ENCODE measurements at regions not wholly inside any gene's neighbourhood (a gene's known extent, or its start where the extent isn't known, plus 50 kb on each side); places are given as distances from the start of the nearest gene placed in this dataset.
A peak's percentile ranks its signal among the peaks of the same experiment; 100 is the strongest.

GRCh38 chr3:35044190-35044589, 595.1 kb upstream of the ARPP21 start:
- WGBS = 57% methylated on average over 1 of the region's 1 CpG
- Histone ChIP-seq H3K4me1 (ENCODE audit: control insufficient read depth in 2 of 2, insufficient read depth in 2 of 2, low read length in 2 of 2) (peaks cover 3 to 7% of the 10 kb centered on the region in 2 donors), H3K4me3 (ENCODE audit: low read length in 2 of 2) (no peak overlapping the region), H3K27me3 (ENCODE audit: control insufficient read depth in 2 of 2, insufficient read depth in 1 of 2, low read length in 1 of 2) (no peaks in the 10 kb centered on the region), H3K9me3 (ENCODE audit: control insufficient read depth in 2 of 2, insufficient read depth in 1 of 2, low read length in 1 of 2) (no peaks in the 10 kb centered on the region), H3K36me3 (ENCODE audit: control insufficient read depth in 2 of 2, insufficient read depth in 2 of 2, low read length in 1 of 2) (no peaks in the 10 kb centered on the region), H3K27ac (ENCODE audit: low read depth in 1 of 2, low read length in 1 of 2) (no peak overlapping the region)
- DNase-seq (ENCODE audit: low read depth in 6 of 9, low spot score in 9 of 9) = peak; percentile 14 to 65 (median 37)

GRCh38 chr3:35045118-35045517, 594.2 kb upstream of the ARPP21 start:
- Histone ChIP-seq H3K36me3 (ENCODE audit: control insufficient read depth in 2 of 2, insufficient read depth in 2 of 2, low read length in 1 of 2) (no peaks in the 10 kb centered on the region), H3K4me1 (ENCODE audit: control insufficient read depth in 2 of 2, insufficient read depth in 2 of 2, low read length in 2 of 2) (peaks cover 3 to 7% of the 10 kb centered on the region in 2 donors), H3K9me3 (ENCODE audit: control insufficient read depth in 2 of 2, insufficient read depth in 1 of 2, low read length in 1 of 2) (no peaks in the 10 kb centered on the region), H3K27ac (ENCODE audit: low read depth in 1 of 2, low read length in 1 of 2) (no peak overlapping the region), H3K27me3 (ENCODE audit: control insufficient read depth in 2 of 2, insufficient read depth in 1 of 2, low read length in 1 of 2) (no peaks in the 10 kb centered on the region), H3K4me3 (ENCODE audit: low read length in 2 of 2) (no peak overlapping the region)
- no peak for DNase-seq (ENCODE audit: low read depth in 6 of 9, low spot score in 9 of 9)
- WGBS = 97% methylated on average over 2 of the region's 2 CpGs

GRCh38 chr3:35064761-35065160, 574.6 kb upstream of the ARPP21 start:
- peak in 1 of 9 donors; percentile 2 for DNase-seq (ENCODE audit: low read depth in 6 of 9, low spot score in 9 of 9)
- 89% methylated on average over 5 of the region's 5 CpGs for WGBS
- Histone ChIP-seq H3K9me3 (ENCODE audit: control insufficient read depth in 2 of 2, insufficient read depth in 1 of 2, low read length in 1 of 2) (no peaks in the 10 kb centered on the region), H3K27me3 (ENCODE audit: control insufficient read depth in 2 of 2, insufficient read depth in 1 of 2, low read length in 1 of 2) (no peaks in the 10 kb centered on the region), H3K27ac (ENCODE audit: low read depth in 1 of 2, low read length in 1 of 2) (no peak overlapping the region), H3K4me1 (ENCODE audit: control insufficient read depth in 2 of 2, insufficient read depth in 2 of 2, low read length in 2 of 2) (no peaks in the 10 kb centered on the region), H3K36me3 (ENCODE audit: control insufficient read depth in 2 of 2, insufficient read depth in 2 of 2, low read length in 1 of 2) (no peaks in the 10 kb centered on the region), H3K4me3 (ENCODE audit: low read length in 2 of 2) (no peak overlapping the region)

- H3K36me3 ChIP-seq (ENCODE audit: control insufficient read depth in 2 of 2, insufficient read depth in 2 of 2, low read length in 1 of 2) = no peaks in the 10 kb centered on the region
- H3K27me3 ChIP-seq (ENCODE audit: control insufficient read depth in 2 of 2, insufficient read depth in 1 of 2, low read length in 1 of 2) = no peaks in the 10 kb centered on the region
- no peaks in the 10 kb centered on the region for H3K4me1 ChIP-seq (ENCODE audit: control insufficient read depth in 2 of 2, insufficient read depth in 2 of 2, low read length in 2 of 2)
- H3K4me3 ChIP-seq (ENCODE audit: low read length in 2 of 2) = no peak overlapping the region
- WGBS = 100% methylated on average over 1 of the region's 1 CpG
- H3K27ac ChIP-seq (ENCODE audit: low read depth in 1 of 2, low read length in 1 of 2) = no peak overlapping the region
- H3K9me3 ChIP-seq (ENCODE audit: control insufficient read depth in 2 of 2, insufficient read depth in 1 of 2, low read length in 1 of 2) = no peaks in the 10 kb centered on the region
- DNase-seq (ENCODE audit: low read depth in 6 of 9, low spot score in 9 of 9) = no peak
Measured at GRCh38 chr3:35065891-35066290, 573.4 kb upstream of the ARPP21 start.

- no peak overlapping the region for H3K27ac ChIP-seq (ENCODE audit: low read depth in 1 of 2, low read length in 1 of 2)
- H3K27me3 ChIP-seq (ENCODE audit: control insufficient read depth in 2 of 2, insufficient read depth in 1 of 2, low read length in 1 of 2) = no peaks in the 10 kb centered on the region
- H3K9me3 ChIP-seq (ENCODE audit: control insufficient read depth in 2 of 2, insufficient read depth in 1 of 2, low read length in 1 of 2) = no peaks in the 10 kb centered on the region
- H3K4me1 ChIP-seq (ENCODE audit: control insufficient read depth in 2 of 2, insufficient read depth in 2 of 2, low read length in 2 of 2) = no peaks in the 10 kb centered on the region
- H3K36me3 ChIP-seq (ENCODE audit: control insufficient read depth in 2 of 2, insufficient read depth in 2 of 2, low read length in 1 of 2) = no peaks in the 10 kb centered on the region
- whole genome bisulfite sequencing = 97% methylated on average over 7 of the region's 7 CpGs
- no peak for DNase-seq (ENCODE audit: low read depth in 6 of 9, low spot score in 9 of 9)
- no peak overlapping the region for H3K4me3 ChIP-seq (ENCODE audit: low read length in 2 of 2)
Measured at GRCh38 chr3:35067750-35068149, 571.6 kb upstream of the ARPP21 start.

GRCh38 chr3:35070088-35070487, 569.2 kb upstream of the ARPP21 start:
- Histone ChIP-seq H3K36me3 (ENCODE audit: control insufficient read depth in 2 of 2, insufficient read depth in 2 of 2, low read length in 1 of 2) (no peaks in the 10 kb centered on the region), H3K4me3 (ENCODE audit: low read length in 2 of 2) (no peak overlapping the region), H3K4me1 (ENCODE audit: control insufficient read depth in 2 of 2, insufficient read depth in 2 of 2, low read length in 2 of 2) (no peaks in the 10 kb centered on the region), H3K27me3 (ENCODE audit: control insufficient read depth in 2 of 2, insufficient read depth in 1 of 2, low read length in 1 of 2) (no peaks in the 10 kb centered on the region), H3K27ac (ENCODE audit: low read depth in 1 of 2, low read length in 1 of 2) (no peak overlapping the region), H3K9me3 (ENCODE audit: control insufficient read depth in 2 of 2, insufficient read depth in 1 of 2, low read length in 1 of 2) (no peaks in the 10 kb centered on the region)
- 95% methylated on average over 2 of the region's 2 CpGs for WGBS
- no peak for DNase-seq (ENCODE audit: low read depth in 6 of 9, low spot score in 9 of 9)

- H3K27me3 ChIP-seq (ENCODE audit: control insufficient read depth in 2 of 2, insufficient read depth in 1 of 2, low read length in 1 of 2) = no peaks in the 10 kb centered on the region
- WGBS = 95% methylated on average over 1 of the region's 1 CpG
- H3K4me3 ChIP-seq (ENCODE audit: low read length in 2 of 2) = no peak overlapping the region
- no peaks in the 10 kb centered on the region for H3K36me3 ChIP-seq (ENCODE audit: control insufficient read depth in 2 of 2, insufficient read depth in 2 of 2, low read length in 1 of 2)
- no peak for DNase-seq (ENCODE audit: low read depth in 6 of 9, low spot score in 9 of 9)
- H3K4me1 ChIP-seq (ENCODE audit: control insufficient read depth in 2 of 2, insufficient read depth in 2 of 2, low read length in 2 of 2) = no peaks in the 10 kb centered on the region
- H3K9me3 ChIP-seq (ENCODE audit: control insufficient read depth in 2 of 2, insufficient read depth in 1 of 2, low read length in 1 of 2) = no peaks in the 10 kb centered on the region
- no peak overlapping the region for H3K27ac ChIP-seq (ENCODE audit: low read depth in 1 of 2, low read length in 1 of 2)
Measured at GRCh38 chr3:35071772-35072171, 567.6 kb upstream of the ARPP21 start.

GRCh38 chr3:35078780-35079179, 560.5 kb upstream of the ARPP21 start:
- H3K27ac ChIP-seq (ENCODE audit: low read depth in 1 of 2, low read length in 1 of 2) = no peak overlapping the region
- no peak for DNase-seq (ENCODE audit: low read depth in 6 of 9, low spot score in 9 of 9)
- H3K4me1 ChIP-seq (ENCODE audit: control insufficient read depth in 2 of 2, insufficient read depth in 2 of 2, low read length in 2 of 2) = no peaks in the 10 kb centered on the region
- no peaks in the 10 kb centered on the region for H3K9me3 ChIP-seq (ENCODE audit: control insufficient read depth in 2 of 2, insufficient read depth in 1 of 2, low read length in 1 of 2)
- no peak overlapping the region for H3K4me3 ChIP-seq (ENCODE audit: low read length in 2 of 2)
- 96% methylated on average over 2 of the region's 2 CpGs for WGBS
- H3K36me3 ChIP-seq (ENCODE audit: control insufficient read depth in 2 of 2, insufficient read depth in 2 of 2, low read length in 1 of 2) = no peaks in the 10 kb centered on the region
- H3K27me3 ChIP-seq (ENCODE audit: control insufficient read depth in 2 of 2, insufficient read depth in 1 of 2, low read length in 1 of 2) = no peaks in the 10 kb centered on the region

- H3K27me3 ChIP-seq (ENCODE audit: control insufficient read depth in 2 of 2, insufficient read depth in 1 of 2, low read length in 1 of 2) = no peaks in the 10 kb centered on the region
- no peaks in the 10 kb centered on the region for H3K4me1 ChIP-seq (ENCODE audit: control insufficient read depth in 2 of 2, insufficient read depth in 2 of 2, low read length in 2 of 2)
- H3K36me3 ChIP-seq (ENCODE audit: control insufficient read depth in 2 of 2, insufficient read depth in 2 of 2, low read length in 1 of 2) = no peaks in the 10 kb centered on the region
- no peak for DNase-seq (ENCODE audit: low read depth in 6 of 9, low spot score in 9 of 9)
- no peaks in the 10 kb centered on the region for H3K9me3 ChIP-seq (ENCODE audit: control insufficient read depth in 2 of 2, insufficient read depth in 1 of 2, low read length in 1 of 2)
- no peak overlapping the region for H3K27ac ChIP-seq (ENCODE audit: low read depth in 1 of 2, low read length in 1 of 2)
- H3K4me3 ChIP-seq (ENCODE audit: low read length in 2 of 2) = no peak overlapping the region
- 83% methylated on average over 1 of the region's 1 CpG for whole genome bisulfite sequencing
Measured at GRCh38 chr3:35079403-35079802, 559.9 kb upstream of the ARPP21 start.

GRCh38 chr3:35081899-35082298, 557.4 kb upstream of the ARPP21 start:
- Histone ChIP-seq H3K36me3 (ENCODE audit: control insufficient read depth in 2 of 2, insufficient read depth in 2 of 2, low read length in 1 of 2) (no peaks in the 10 kb centered on the region), H3K4me1 (ENCODE audit: control insufficient read depth in 2 of 2, insufficient read depth in 2 of 2, low read length in 2 of 2) (no peaks in the 10 kb centered on the region), H3K4me3 (ENCODE audit: low read length in 2 of 2) (no peak overlapping the region), H3K9me3 (ENCODE audit: control insufficient read depth in 2 of 2, insufficient read depth in 1 of 2, low read length in 1 of 2) (no peaks in the 10 kb centered on the region), H3K27ac (ENCODE audit: low read depth in 1 of 2, low read length in 1 of 2) (no peak overlapping the region), H3K27me3 (ENCODE audit: control insufficient read depth in 2 of 2, insufficient read depth in 1 of 2, low read length in 1 of 2) (no peaks in the 10 kb centered on the region)
- DNase-seq (ENCODE audit: low read depth in 6 of 9, low spot score in 9 of 9) = no peak
- 99% methylated on average over 1 of the region's 1 CpG for WGBS
